ENCODE measurements at regions not wholly inside any gene's neighbourhood (a gene's known extent, or its start where the extent isn't known, plus 50 kb on each side); places are given as distances from the start of the nearest gene placed in this dataset.

DNA sequence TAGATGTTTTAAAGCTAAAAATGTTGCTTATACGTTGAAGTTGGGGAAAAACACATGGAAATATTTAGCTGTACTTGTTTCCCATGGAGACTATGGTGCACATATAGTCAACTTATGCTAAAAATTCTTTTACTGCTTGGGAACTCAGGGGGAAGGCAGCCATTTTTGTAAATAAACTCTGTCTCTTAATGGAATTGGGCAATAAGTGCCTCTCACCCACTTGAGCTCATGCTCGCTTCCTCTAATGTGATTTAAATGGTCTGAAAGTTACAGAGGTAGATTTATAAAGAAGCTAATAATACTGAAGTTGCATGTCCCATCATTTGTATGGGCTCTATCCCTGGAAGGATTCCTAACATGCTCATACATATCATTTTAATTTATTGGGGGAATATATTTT is 523.8 kb downstream of the RASEF start:
- H3K9me2 ChIP-seq (replicated peaks; ENCODE audit: control insufficient read depth, low read length) = no peaks in the 10 kb centered on the region; the same call in 1 of the 2 replicates
- no peak overlapping the region for H3K4me3 ChIP-seq (ENCODE audit: low read length)

DNA sequence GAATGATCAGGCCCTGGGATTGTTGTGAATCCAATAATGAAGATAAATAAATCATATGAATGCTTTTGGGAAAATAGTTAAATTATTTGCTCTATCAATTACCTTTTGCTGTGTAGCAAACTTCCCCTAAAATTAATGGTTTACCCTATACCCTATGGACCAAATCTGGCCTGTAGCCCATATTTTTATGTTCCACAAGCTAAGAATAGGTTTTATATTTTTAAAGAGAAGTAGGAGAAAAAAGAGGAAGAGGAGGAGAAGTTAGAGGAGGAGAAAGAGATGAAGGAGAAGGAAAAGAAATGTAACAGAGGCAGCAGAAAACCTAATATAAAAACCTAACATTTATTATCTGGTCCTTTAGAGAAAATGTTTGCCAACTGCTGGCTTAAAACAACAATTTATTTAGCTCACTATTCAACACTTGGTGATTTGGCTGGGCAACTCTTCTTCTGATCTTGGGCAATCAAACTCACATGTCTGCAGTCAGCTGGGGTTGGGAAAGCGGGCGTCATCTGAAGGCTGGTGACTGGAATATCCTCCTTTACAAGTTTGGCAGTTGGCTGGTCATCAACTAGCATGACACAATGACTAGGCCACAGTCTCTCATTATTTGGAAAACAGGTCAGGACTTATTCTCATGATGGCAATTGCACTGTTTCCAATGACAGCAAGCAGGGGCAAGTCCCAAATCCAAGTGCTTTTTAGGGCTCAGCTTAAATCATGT is 522.9 kb downstream of the RASEF start:
- H3K79me2 ChIP-seq (ENCODE audit: control insufficient read depth, low read length) = no peaks in the 10 kb centered on the region
- TF ChIP-seq, protein P1, sequence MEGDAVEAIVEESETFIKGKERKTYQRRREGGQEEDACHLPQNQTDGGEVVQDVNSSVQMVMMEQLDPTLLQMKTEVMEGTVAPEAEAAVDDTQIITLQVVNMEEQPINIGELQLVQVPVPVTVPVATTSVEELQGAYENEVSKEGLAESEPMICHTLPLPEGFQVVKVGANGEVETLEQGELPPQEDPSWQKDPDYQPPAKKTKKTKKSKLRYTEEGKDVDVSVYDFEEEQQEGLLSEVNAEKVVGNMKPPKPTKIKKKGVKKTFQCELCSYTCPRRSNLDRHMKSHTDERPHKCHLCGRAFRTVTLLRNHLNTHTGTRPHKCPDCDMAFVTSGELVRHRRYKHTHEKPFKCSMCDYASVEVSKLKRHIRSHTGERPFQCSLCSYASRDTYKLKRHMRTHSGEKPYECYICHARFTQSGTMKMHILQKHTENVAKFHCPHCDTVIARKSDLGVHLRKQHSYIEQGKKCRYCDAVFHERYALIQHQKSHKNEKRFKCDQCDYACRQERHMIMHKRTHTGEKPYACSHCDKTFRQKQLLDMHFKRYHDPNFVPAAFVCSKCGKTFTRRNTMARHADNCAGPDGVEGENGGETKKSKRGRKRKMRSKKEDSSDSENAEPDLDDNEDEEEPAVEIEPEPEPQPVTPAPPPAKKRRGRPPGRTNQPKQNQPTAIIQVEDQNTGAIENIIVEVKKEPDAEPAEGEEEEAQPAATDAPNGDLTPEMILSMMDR (IDR thresholded peaks at IDR 0.05; ENCODE audit: low read depth, low read length, poor library complexity, severe bottlenecking) = no peak
- TF ChIP-seq EZH2phosphoT487 (IDR thresholded peaks at IDR 0.05; ENCODE audit: borderline replicate concordance, low read length) = no peak
- no peaks in the 10 kb centered on the region; the same call in 1 of the 2 replicates for H3K9me2 ChIP-seq (replicated peaks; ENCODE audit: control insufficient read depth, low read length)
- H3K4me3 ChIP-seq (ENCODE audit: low read length) = no peak overlapping the region
- no peak overlapping the region for H3K4me2 ChIP-seq (ENCODE audit: low read length)
- H3K27ac ChIP-seq (ENCODE audit: low read depth, low read length) = no peak overlapping the region
- H3K27me3 ChIP-seq (ENCODE audit: control insufficient read depth, low read length) = no peaks in the 10 kb centered on the region
- H3K9me3 ChIP-seq (ENCODE audit: control insufficient read depth, insufficient read depth, low read length) = no peaks in the 10 kb centered on the region
- H3K36me3 ChIP-seq (ENCODE audit: control insufficient read depth, low read length) = no peaks in the 10 kb centered on the region
- no peaks in the 10 kb centered on the region for H4K20me1 ChIP-seq (ENCODE audit: control insufficient read depth, insufficient read depth, low read depth, low read length)
- no peaks in the 10 kb centered on the region for H3F3A ChIP-seq (ENCODE audit: control insufficient read depth, insufficient read depth)
- no peaks in the 10 kb centered on the region for H3K4me1 ChIP-seq (ENCODE audit: control insufficient read depth, low read length)

More for the DNA sequence above, 523.8 kb downstream of the RASEF start:
- Histone ChIP-seq H3K27me3 (ENCODE audit: control insufficient read depth, low read length) (no peaks in the 10 kb centered on the region), H3F3A (ENCODE audit: control insufficient read depth, insufficient read depth) (no peaks in the 10 kb centered on the region), H3K4me1 (ENCODE audit: control insufficient read depth, low read length) (no peaks in the 10 kb centered on the region), H4K20me1 (ENCODE audit: control insufficient read depth, insufficient read depth, low read depth, low read length) (no peaks in the 10 kb centered on the region), H3K36me3 (ENCODE audit: control insufficient read depth, low read length) (no peaks in the 10 kb centered on the region), H3K27ac (ENCODE audit: low read depth, low read length) (no peak overlapping the region), H3K79me2 (ENCODE audit: control insufficient read depth, low read length) (no peaks in the 10 kb centered on the region), H3K9me3 (ENCODE audit: control insufficient read depth, insufficient read depth, low read length) (no peaks in the 10 kb centered on the region), H3K4me2 (ENCODE audit: low read length) (no peak overlapping the region)
- TF ChIP-seq, protein P1 (IDR thresholded peaks at IDR 0.05; ENCODE audit: low read depth, low read length, poor library complexity, severe bottlenecking) = no peak
- no peak for TF ChIP-seq EZH2phosphoT487 (IDR thresholded peaks at IDR 0.05; ENCODE audit: borderline replicate concordance, low read length)

DNA sequence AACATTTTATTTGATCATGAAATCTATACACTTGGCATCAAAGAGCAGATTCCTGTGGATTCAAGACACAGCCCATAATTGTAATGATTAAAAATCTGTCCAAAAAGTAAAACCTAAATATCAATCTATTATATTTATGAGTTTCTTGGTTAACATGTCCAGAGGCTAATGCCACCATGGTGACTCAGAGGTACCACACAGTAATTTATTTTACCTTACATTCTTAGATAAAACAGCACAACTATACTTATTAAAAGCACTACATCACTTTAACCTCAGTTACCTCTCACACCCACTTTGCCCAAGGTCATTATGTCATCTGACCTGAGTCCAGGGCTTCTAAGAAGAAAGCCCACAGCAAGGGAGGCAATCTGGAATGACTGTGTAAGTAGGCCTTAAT is 519.2 kb downstream of the RASEF start:
- H3K4me2 ChIP-seq (ENCODE audit: low read length) = no peak overlapping the region
- H3K4me3 ChIP-seq (ENCODE audit: low read length) = no peak overlapping the region
- no peak overlapping the region for H3K27ac ChIP-seq (ENCODE audit: low read depth, low read length)
- no peaks in the 10 kb centered on the region for H4K20me1 ChIP-seq (ENCODE audit: control insufficient read depth, insufficient read depth, low read depth, low read length)
- no peaks in the 10 kb centered on the region for H3K9me3 ChIP-seq (ENCODE audit: control insufficient read depth, insufficient read depth, low read length)
- H3K9me2 ChIP-seq (replicated peaks; ENCODE audit: control insufficient read depth, low read length) = no peaks in the 10 kb centered on the region; the same call in 1 of the 2 replicates
- H3K27me3 ChIP-seq (ENCODE audit: control insufficient read depth, low read length) = no peaks in the 10 kb centered on the region
- H3K36me3 ChIP-seq (ENCODE audit: control insufficient read depth, low read length) = no peaks in the 10 kb centered on the region
- H3K79me2 ChIP-seq (ENCODE audit: control insufficient read depth, low read length) = no peaks in the 10 kb centered on the region
- H3F3A ChIP-seq (ENCODE audit: control insufficient read depth, insufficient read depth) = no peaks in the 10 kb centered on the region
- H3K4me1 ChIP-seq (ENCODE audit: control insufficient read depth, low read length) = no peaks in the 10 kb centered on the region
- TF ChIP-seq EZH2phosphoT487 (IDR thresholded peaks at IDR 0.05; ENCODE audit: borderline replicate concordance, low read length) = no peak
- TF ChIP-seq, protein P1 (IDR thresholded peaks at IDR 0.05; ENCODE audit: low read depth, low read length, poor library complexity, severe bottlenecking) = no peak

Measured in DOHH2 (cell line).